K562 (cell line): ENCODE measurements at regions not wholly inside any gene's neighbourhood (a gene's known extent, or its start where the extent isn't known, plus 50 kb on each side); places are given as distances from the start of the nearest gene placed in this dataset.

ENCODE experiments used
- ATAC-seq: fragments of 200-7000 bp; cut with Tn5 transposase; 3 replicates; pipeline ENCODE4 v1.9.1; 2020; ENCODE audit warnings: moderate library complexity
- BruUV-seq: library from RNA; stranded (reverse); fragments of 400-500 nt; replicated peaks from 2 replicates; lab custom pipeline; 2021; lab: Mats Ljungman, UMichigan
- CTCF ChIA-PET: fragments of 300-600 bp; formaldehyde crosslinking; extraction: SDS; loops from one replicate; lab custom pipeline; 2021; ENCODE audit warnings: low intra/inter-chr PET ratio; lab: Yijun Ruan, JAX
- POLR2A ChIA-PET: fragments of 300-600, 350-650 bp; sonication (Branson Sonifier 250); formaldehyde crosslinking; extraction: SDS; loops from one replicate; lab custom pipeline; 2021; ENCODE audit warnings: antibody characterized with exemption, inconsistent platforms; lab: Yijun Ruan, JAX
- DNase-seq, 4 experiments: peaks; one replicate each; pipeline versions ENCODE4 v3.0.0 to v3.0.0-alpha.2; 2011 to 2018; ENCODE audit warnings: low spot score in 3 of 4, mixed read lengths in 3 of 4; ENCODE audit errors: extremely low read depth in 1 of 4
- FAIRE-seq: peaks from 2 replicates; lab custom pipeline; 2011; peaks lifted over from hg19 to GRCh38; lab: Jason Lieb, UNC
- H2AFZ ChIP-seq: 2 replicates; pipeline ENCODE4 v1.6.0; 2011; ENCODE audit warnings: low read depth, low read length, control low read depth, inconsistent platforms
- H3K27ac ChIP-seq: fragments of 200-600 bp; 3 replicates; pipeline ENCODE4 v1.8.0; 2011; ENCODE audit warnings: low read depth, mild to moderate bottlenecking, control low read depth, inconsistent platforms, low read length, moderate library complexity, mixed read lengths; ENCODE audit errors: extremely low read depth
- H3K27me3 ChIP-seq, 2 experiments: fragments of 300-600 bp in 1 of 2; 2 replicates in 1 of 2; 3 replicates in 1 of 2; pipeline versions ENCODE4 v1.6.0 to v1.8.0; 2011; ENCODE audit warnings: inconsistent platforms in 2 of 2, low read length in 2 of 2, mild to moderate bottlenecking in 1 of 2, mixed read lengths in 1 of 2, moderate library complexity in 1 of 2; ENCODE audit not compliant: control insufficient read depth in 2 of 2, insufficient read depth in 2 of 2
- H3K36me3 ChIP-seq: fragments of 300-600 bp; 3 replicates; pipeline ENCODE4 v1.8.0; 2011; ENCODE audit warnings: mild to moderate bottlenecking, low read length, inconsistent platforms; ENCODE audit not compliant: control insufficient read depth, insufficient read depth
- H3K4me1 ChIP-seq, 2 experiments: fragments of 200-600 bp in 1 of 2; replicated peaks in 1 of 2; 2 replicates in 1 of 2; 3 replicates in 1 of 2; pipeline versions ENCODE4 v1.5.1 to v1.8.0; 2011; ENCODE audit warnings: inconsistent platforms in 2 of 2, low read length in 2 of 2, mild to moderate bottlenecking in 1 of 2, mixed read lengths in 1 of 2, moderate library complexity in 1 of 2; ENCODE audit not compliant: control insufficient read depth in 2 of 2, insufficient read depth in 2 of 2
- H3K4me2 ChIP-seq: 2 replicates; pipeline ENCODE4 v1.6.1; 2011; ENCODE audit warnings: low read length, control low read depth, inconsistent platforms, mixed read lengths; ENCODE audit not compliant: insufficient read depth
- H3K4me3 ChIP-seq: fragments of 200-600 bp; sonication (generic), shearing (Covaris generic); 2 replicates; pipeline ENCODE4 v1.5.1; 2016; ENCODE audit warnings: control low read depth, inconsistent platforms
- H3K79me2 ChIP-seq: fragments of 200-600 bp; 3 replicates; pipeline ENCODE4 v1.8.0; 2011; ENCODE audit warnings: low read length, inconsistent platforms; ENCODE audit not compliant: control insufficient read depth, insufficient read depth
- H3K9ac ChIP-seq, 2 experiments: 2 replicates each; pipeline versions ENCODE4 v1.6.0 to v1.6.1; 2011; ENCODE audit warnings: low read depth in 2 of 2, low read length in 2 of 2, control low read depth in 1 of 2, inconsistent platforms in 1 of 2, mild to moderate bottlenecking in 1 of 2, mixed read lengths in 1 of 2; ENCODE audit not compliant: insufficient read depth in 1 of 2
- H3K9me1 ChIP-seq: one replicate; pipeline ENCODE4 v1.6.0; 2011; ENCODE audit warnings: inconsistent platforms, mild to moderate bottlenecking, low read length, moderate library complexity; ENCODE audit not compliant: control insufficient read depth, insufficient read depth
- H3K9me3 ChIP-seq: replicated peaks from 2 replicates; pipeline ENCODE4 v1.5.1; 2011; ENCODE audit warnings: low read depth, low read length, inconsistent platforms; ENCODE audit not compliant: control insufficient read depth, insufficient read depth
- H4K20me1 ChIP-seq: replicated peaks from 2 replicates; pipeline ENCODE4 v1.6.1; 2011; ENCODE audit warnings: low read length, inconsistent platforms, mixed read lengths; ENCODE audit not compliant: control insufficient read depth, insufficient read depth
- BMI1 ChIP-seq: fragments of 150-350 bp; IDR thresholded peaks from 2 replicates; pipeline ENCODE4 v1.6.1; 2014; ENCODE audit warnings: low read length
- COPS2 ChIP-seq: fragments of 450-650 bp; conservative IDR thresholded peaks from 2 replicates; pipeline ENCODE4 v1.6.1; 2016; ENCODE audit warnings: mild to moderate bottlenecking, moderate library complexity
- KLF1 ChIP-seq: fragments of 450-650 bp; IDR thresholded peaks from 2 replicates; pipeline ENCODE4 v1.6.1; 2016; ENCODE audit warnings: missing genetic modification characterization, missing compliant biosample characterization
- MEF2D ChIP-seq: conservative IDR thresholded peaks from 2 replicates; pipeline ENCODE4 v1.6.1; 2016; ENCODE audit warnings: low read depth, missing genetic modification characterization, missing compliant biosample characterization
- MTA3 ChIP-seq: fragments of 450-650 bp; formaldehyde crosslinking; IDR thresholded peaks from 2 replicates; pipeline ENCODE4 v1.6.1; 2017; ENCODE audit warnings: mild to moderate bottlenecking, borderline replicate concordance
- NFE2L1 ChIP-seq: fragments of 450-650 bp; IDR thresholded peaks from 2 replicates; pipeline ENCODE4 v1.6.1; 2016; ENCODE audit warnings: missing genetic modification characterization, low read depth, mild to moderate bottlenecking, missing compliant biosample characterization, moderate library complexity, borderline replicate concordance
- NR2C1 ChIP-seq, 2 experiments: fragments of 450-650 bp; IDR thresholded peaks; 2 replicates each; pipeline ENCODE4 v1.6.1; 2017; ENCODE audit warnings: mild to moderate bottlenecking in 2 of 2, antibody characterized with exemption in 1 of 2, inconsistent platforms in 1 of 2, missing compliant biosample characterization in 1 of 2, missing genetic modification characterization in 1 of 2
- SMARCE1 ChIP-seq: fragments of 450-650 bp; IDR thresholded peaks from 2 replicates; pipeline ENCODE4 v1.7.1; 2016; ENCODE audit warnings: mild to moderate bottlenecking
- XRCC5 ChIP-seq: fragments of 200-400 bp; formaldehyde crosslinking; IDR thresholded peaks from 2 replicates; pipeline ENCODE4 v1.6.1; 2017; ENCODE audit warnings: low read depth, mild to moderate bottlenecking, low read length
- ZBTB7A ChIP-seq: IDR thresholded peaks from 2 replicates; pipeline ENCODE4 v1.6.1; 2011; ENCODE audit warnings: low read depth, mild to moderate bottlenecking, low read length, moderate library complexity, borderline replicate concordance; ENCODE audit not compliant: control insufficient read depth
- in situ Hi-C: fragments of 300-500 bp; cut with MboI; formaldehyde crosslinking; loops from 4 replicates; pipeline ENCODE4 v1.15.0; 2018; ENCODE audit warnings: inconsistent platforms, mixed read lengths
- intact Hi-C: fragments of 100-400 bp; cut with micrococcal nuclease; formaldehyde crosslinking; loops from 2 replicates; pipeline ENCODE4 v1.14.2; 2022
- TF ChIP-seq, protein P1 (sequence below): sonication (generic); formaldehyde crosslinking; IDR thresholded peaks from 2 replicates; pipeline ENCODE4 v1.9.0; 2022; ENCODE audit warnings: mild to moderate bottlenecking, missing genetic modification reagents
- TF ChIP-seq, protein P2 (sequence below): sonication (generic); formaldehyde crosslinking; IDR thresholded peaks from 2 replicates; pipeline ENCODE4 v1.8.0; 2022; ENCODE audit warnings: mild to moderate bottlenecking, missing genetic modification reagents, borderline replicate concordance
- TF ChIP-seq, protein P3 (sequence below): sonication (generic); formaldehyde crosslinking; IDR thresholded peaks from 2 replicates; pipeline ENCODE4 v1.8.1; 2023; ENCODE audit warnings: mild to moderate bottlenecking, missing genetic modification reagents, moderate library complexity
- TF ChIP-seq, protein P4 (sequence below): fragments of 250-450 bp; sonication (Bioruptor Pico); IDR thresholded peaks from 2 replicates; pipeline ENCODE4 v1.4.0; 2020; ENCODE audit warnings: mild to moderate bottlenecking, moderate library complexity
- TF ChIP-seq, protein P5 (sequence below): fragments of 450-650 bp; IDR thresholded peaks from 2 replicates; pipeline ENCODE4 v1.6.1; 2016

DNA sequence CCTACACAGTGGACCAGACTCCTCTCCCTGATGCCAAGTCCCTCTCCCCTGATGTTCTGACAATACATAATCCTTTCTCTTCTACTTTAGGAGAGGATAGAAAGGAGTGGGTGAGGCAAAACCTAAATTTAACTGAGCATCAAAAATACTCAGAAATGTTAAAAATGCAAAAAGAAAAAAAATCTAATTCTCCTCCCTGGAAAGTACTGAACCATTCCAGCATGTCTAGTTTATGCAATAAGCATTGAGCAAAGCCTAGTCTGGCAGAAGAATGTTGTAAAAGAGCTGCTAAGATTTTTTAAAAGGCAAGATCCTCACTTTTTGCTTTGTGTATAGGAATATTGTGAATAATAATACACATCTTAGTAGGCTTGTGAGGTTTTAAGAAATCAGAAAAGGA, 116.6 kb upstream of the STXBP5 start:
- H3K4me2 ChIP-seq = no peak overlapping the region
- in situ Hi-C loops = no loop called here
- intact Hi-C loops = no loop called here
- no peaks in the 10 kb centered on the region for H3K36me3 ChIP-seq
- FAIRE-seq (no peak), DNase-seq (no peak), ATAC-seq (no peak)
- no TSS peak for BruUV-seq
- ChIA-PET POLR2A (interaction anchor here (1.2 kb wide), 1 partner anchor 11 kb away, joined by 3 read pairs; no protein-coding TSS in a partner anchor), CTCF (no interaction called here)
- no peak overlapping the region for H3K27ac ChIP-seq
- no peak overlapping the region for H3K4me3 ChIP-seq
- H3K9ac ChIP-seq = no peak overlapping the region
- H3K9me1 ChIP-seq = no peaks in the 10 kb centered on the region
- no peaks in the 10 kb centered on the region for H3K79me2 ChIP-seq
- no peaks in the 10 kb centered on the region for H4K20me1 ChIP-seq
- no peaks in the 10 kb centered on the region for H3K27me3 ChIP-seq
- H3K9me3 ChIP-seq = no peaks in the 10 kb centered on the region; the same call in 1 of the 2 replicates
- no peaks in the 10 kb centered on the region for H3K4me1 ChIP-seq
- H2AFZ ChIP-seq = no peak overlapping the region
- TF ChIP-seq, protein P1, sequence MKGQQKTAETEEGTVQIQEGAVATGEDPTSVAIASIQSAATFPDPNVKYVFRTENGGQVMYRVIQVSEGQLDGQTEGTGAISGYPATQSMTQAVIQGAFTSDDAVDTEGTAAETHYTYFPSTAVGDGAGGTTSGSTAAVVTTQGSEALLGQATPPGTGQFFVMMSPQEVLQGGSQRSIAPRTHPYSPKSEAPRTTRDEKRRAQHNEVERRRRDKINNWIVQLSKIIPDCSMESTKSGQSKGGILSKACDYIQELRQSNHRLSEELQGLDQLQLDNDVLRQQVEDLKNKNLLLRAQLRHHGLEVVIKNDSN (CRISPR knock-in tag) = no peak
- no peak for TF ChIP-seq COPS2
- TF ChIP-seq BMI1 = no peak
- TF ChIP-seq MEF2D (tag) = no peak
- TF ChIP-seq, protein P2, sequence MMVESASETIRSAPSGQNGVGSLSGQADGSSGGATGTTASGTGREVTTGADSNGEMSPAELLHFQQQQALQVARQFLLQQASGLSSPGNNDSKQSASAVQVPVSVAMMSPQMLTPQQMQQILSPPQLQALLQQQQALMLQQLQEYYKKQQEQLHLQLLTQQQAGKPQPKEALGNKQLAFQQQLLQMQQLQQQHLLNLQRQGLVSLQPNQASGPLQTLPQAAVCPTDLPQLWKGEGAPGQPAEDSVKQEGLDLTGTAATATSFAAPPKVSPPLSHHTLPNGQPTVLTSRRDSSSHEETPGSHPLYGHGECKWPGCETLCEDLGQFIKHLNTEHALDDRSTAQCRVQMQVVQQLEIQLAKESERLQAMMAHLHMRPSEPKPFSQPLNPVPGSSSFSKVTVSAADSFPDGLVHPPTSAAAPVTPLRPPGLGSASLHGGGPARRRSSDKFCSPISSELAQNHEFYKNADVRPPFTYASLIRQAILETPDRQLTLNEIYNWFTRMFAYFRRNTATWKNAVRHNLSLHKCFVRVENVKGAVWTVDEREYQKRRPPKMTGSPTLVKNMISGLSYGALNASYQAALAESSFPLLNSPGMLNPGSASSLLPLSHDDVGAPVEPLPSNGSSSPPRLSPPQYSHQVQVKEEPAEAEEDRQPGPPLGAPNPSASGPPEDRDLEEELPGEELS (CRISPR knock-in tag) = no peak
- TF ChIP-seq MTA3 = no peak
- TF ChIP-seq ZBTB7A = no peak
- TF ChIP-seq, protein P3, sequence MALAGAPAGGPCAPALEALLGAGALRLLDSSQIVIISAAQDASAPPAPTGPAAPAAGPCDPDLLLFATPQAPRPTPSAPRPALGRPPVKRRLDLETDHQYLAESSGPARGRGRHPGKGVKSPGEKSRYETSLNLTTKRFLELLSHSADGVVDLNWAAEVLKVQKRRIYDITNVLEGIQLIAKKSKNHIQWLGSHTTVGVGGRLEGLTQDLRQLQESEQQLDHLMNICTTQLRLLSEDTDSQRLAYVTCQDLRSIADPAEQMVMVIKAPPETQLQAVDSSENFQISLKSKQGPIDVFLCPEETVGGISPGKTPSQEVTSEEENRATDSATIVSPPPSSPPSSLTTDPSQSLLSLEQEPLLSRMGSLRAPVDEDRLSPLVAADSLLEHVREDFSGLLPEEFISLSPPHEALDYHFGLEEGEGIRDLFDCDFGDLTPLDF = no peak
- TF ChIP-seq NFE2L1 (tag) = no peak
- TF ChIP-seq, protein P4, sequence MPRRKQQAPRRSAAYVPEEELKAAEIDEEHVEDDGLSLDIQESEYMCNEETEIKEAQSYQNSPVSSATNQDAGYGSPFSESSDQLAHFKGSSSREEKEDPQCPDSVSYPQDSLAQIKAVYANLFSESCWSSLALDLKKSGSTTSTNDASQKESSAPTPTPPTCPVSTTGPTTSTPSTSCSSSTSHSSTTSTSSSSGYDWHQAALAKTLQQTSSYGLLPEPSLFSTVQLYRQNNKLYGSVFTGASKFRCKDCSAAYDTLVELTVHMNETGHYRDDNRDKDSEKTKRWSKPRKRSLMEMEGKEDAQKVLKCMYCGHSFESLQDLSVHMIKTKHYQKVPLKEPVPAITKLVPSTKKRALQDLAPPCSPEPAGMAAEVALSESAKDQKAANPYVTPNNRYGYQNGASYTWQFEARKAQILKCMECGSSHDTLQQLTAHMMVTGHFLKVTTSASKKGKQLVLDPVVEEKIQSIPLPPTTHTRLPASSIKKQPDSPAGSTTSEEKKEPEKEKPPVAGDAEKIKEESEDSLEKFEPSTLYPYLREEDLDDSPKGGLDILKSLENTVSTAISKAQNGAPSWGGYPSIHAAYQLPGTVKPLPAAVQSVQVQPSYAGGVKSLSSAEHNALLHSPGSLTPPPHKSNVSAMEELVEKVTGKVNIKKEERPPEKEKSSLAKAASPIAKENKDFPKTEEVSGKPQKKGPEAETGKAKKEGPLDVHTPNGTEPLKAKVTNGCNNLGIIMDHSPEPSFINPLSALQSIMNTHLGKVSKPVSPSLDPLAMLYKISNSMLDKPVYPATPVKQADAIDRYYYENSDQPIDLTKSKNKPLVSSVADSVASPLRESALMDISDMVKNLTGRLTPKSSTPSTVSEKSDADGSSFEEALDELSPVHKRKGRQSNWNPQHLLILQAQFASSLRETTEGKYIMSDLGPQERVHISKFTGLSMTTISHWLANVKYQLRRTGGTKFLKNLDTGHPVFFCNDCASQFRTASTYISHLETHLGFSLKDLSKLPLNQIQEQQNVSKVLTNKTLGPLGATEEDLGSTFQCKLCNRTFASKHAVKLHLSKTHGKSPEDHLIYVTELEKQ (CRISPR knock-in tag) = no peak
- no peak for TF ChIP-seq NR2C1 (IDR thresholded peaks at IDR 0.05)
- TF ChIP-seq NR2C1 (tag; IDR thresholded peaks at IDR 0.05) = no peak
- TF ChIP-seq XRCC5 = no peak
- TF ChIP-seq, protein P5, sequence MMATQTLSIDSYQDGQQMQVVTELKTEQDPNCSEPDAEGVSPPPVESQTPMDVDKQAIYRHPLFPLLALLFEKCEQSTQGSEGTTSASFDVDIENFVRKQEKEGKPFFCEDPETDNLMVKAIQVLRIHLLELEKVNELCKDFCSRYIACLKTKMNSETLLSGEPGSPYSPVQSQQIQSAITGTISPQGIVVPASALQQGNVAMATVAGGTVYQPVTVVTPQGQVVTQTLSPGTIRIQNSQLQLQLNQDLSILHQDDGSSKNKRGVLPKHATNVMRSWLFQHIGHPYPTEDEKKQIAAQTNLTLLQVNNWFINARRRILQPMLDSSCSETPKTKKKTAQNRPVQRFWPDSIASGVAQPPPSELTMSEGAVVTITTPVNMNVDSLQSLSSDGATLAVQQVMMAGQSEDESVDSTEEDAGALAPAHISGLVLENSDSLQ = no peak
- no peak for TF ChIP-seq SMARCE1
- TF ChIP-seq KLF1 (tag) = no peak
